Type B pancreatic cell (in vitro differentiated cells): ENCODE measurements at regions not wholly inside any gene's neighbourhood (a gene's known extent, or its start where the extent isn't known, plus 50 kb on each side); places are given as distances from the start of the nearest gene placed in this dataset.
"Not testable (repeated sequence)": the region's sequence is repeated elsewhere in the genome, so short reads cannot be mapped to it uniquely, and the experiment has no call there.

Source experiments
- DNase-seq: peaks from one replicate; pipeline ENCODE4 v3.0.0; 2021; ENCODE audit warnings: mixed read lengths; ENCODE audit not compliant: unreplicated experiment; ENCODE audit errors: extremely low spot score
- H3K27ac Mint-ChIP-seq: 2 replicates; pipeline ENCODE4 v1.8.0; 2021; ENCODE audit warnings: mild to moderate bottlenecking, mixed read lengths
- H3K27me3 Mint-ChIP-seq: 2 replicates; pipeline ENCODE4 v1.8.0; 2021; ENCODE audit warnings: mixed read lengths
- H3K36me3 Mint-ChIP-seq: 2 replicates; pipeline ENCODE4 v1.8.0; 2021; ENCODE audit warnings: mixed read lengths
- H3K4me1 Mint-ChIP-seq: one replicate; pipeline ENCODE4 v1.8.0; 2021; ENCODE audit warnings: mixed read lengths; ENCODE audit not compliant: unreplicated experiment
- H3K4me3 Mint-ChIP-seq: 2 replicates; pipeline ENCODE4 v1.8.0; 2021; ENCODE audit warnings: mild to moderate bottlenecking, mixed read lengths
- H3K9me3 Mint-ChIP-seq: 2 replicates; pipeline ENCODE4 v1.8.0; 2021; ENCODE audit warnings: mixed read lengths
- TF ChIP-seq, protein P1 (sequence below): fragments of 200-600 bp; sonication (generic); conservative IDR thresholded peaks from 2 replicates; pipeline ENCODE4 v1.5.0; 2021; ENCODE audit warnings: antibody characterized with exemption, mild to moderate bottlenecking

DNA sequence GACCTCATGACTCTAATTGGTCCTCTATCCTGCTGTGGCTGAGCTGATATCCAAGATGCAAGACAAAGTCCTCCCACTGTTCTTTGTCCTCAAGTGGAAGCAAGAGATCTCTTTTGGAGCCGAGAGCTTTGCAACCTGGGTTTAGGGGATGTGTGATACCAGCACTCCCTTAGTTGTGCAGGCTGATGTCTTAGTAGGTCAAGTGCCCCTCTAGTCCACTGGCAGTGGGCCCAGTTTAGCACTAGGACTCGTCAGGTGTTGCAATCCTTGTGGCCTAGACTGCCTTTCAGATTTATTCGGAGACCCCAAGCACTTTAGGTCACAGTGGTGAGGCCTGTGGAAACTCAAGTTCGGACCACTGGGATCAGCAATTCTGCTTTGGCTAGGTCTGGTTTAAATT is 64.0 kb downstream of the GPRASP3 start:
- TF ChIP-seq, protein P1, sequence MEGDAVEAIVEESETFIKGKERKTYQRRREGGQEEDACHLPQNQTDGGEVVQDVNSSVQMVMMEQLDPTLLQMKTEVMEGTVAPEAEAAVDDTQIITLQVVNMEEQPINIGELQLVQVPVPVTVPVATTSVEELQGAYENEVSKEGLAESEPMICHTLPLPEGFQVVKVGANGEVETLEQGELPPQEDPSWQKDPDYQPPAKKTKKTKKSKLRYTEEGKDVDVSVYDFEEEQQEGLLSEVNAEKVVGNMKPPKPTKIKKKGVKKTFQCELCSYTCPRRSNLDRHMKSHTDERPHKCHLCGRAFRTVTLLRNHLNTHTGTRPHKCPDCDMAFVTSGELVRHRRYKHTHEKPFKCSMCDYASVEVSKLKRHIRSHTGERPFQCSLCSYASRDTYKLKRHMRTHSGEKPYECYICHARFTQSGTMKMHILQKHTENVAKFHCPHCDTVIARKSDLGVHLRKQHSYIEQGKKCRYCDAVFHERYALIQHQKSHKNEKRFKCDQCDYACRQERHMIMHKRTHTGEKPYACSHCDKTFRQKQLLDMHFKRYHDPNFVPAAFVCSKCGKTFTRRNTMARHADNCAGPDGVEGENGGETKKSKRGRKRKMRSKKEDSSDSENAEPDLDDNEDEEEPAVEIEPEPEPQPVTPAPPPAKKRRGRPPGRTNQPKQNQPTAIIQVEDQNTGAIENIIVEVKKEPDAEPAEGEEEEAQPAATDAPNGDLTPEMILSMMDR = no peak
- no peak for DNase-seq
- Mint-ChIP-seq H3K27me3 (no peaks in the 10 kb centered on the region), H3K36me3 (peaks cover 7% of the 10 kb centered on the region), H3K4me3 (no peak overlapping the region), H3K9me3 (no peaks in the 10 kb centered on the region), H3K4me1 (no peaks in the 10 kb centered on the region), H3K27ac (no peak overlapping the region)

DNA sequence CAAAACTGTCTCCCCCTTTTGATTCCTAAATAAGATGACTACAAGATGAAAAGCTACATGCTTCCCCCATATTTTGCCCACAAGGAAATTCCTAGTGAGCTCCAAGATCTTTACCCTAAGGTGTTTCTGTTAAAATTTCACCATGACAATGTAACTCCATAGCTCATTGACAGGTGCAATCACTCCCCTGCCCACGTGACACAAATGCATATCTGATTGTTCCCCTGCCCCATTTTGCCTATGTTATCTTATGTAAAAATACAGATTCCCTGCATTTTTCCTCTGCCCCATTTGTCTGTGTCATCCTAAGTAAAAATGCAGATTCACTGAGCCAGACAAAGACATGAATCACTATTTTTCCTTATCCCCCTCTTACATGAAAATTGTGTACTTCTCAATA is 66.7 kb downstream of the GPRASP3 start:
- no peaks in the 10 kb centered on the region for H3K27me3 Mint-ChIP-seq
- H3K9me3 Mint-ChIP-seq = peaks cover 5% of the 10 kb centered on the region
- no peak for DNase-seq
- H3K27ac Mint-ChIP-seq = no peak overlapping the region
- peaks cover 13% of the 10 kb centered on the region for H3K36me3 Mint-ChIP-seq
- H3K4me1 Mint-ChIP-seq = no peaks in the 10 kb centered on the region
- TF ChIP-seq, protein P1 = no peak
- H3K4me3 Mint-ChIP-seq = no peak overlapping the region

DNA sequence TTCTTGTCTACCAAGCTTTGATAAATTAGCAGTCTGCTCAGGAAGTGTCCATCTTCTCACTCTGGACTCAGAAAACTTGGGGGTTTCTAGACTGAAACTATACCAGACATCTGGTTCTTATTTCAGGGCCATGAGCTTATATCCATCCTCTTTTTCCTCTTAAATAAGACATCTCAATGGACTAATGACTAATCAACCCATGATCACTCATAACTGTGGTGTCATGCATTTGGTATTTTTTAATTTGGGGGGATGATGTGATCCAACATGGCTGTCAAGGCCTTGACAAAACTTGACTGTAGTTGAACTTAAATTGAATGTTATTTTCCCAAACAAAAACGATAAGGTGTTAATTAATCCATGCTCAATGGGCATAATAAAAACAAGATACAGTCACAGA is 87.8 kb downstream of the GPRASP3 start:
- no peak overlapping the region for H3K4me3 Mint-ChIP-seq
- H3K4me1 Mint-ChIP-seq = no peaks in the 10 kb centered on the region
- TF ChIP-seq, protein P1 = no peak
- H3K36me3 Mint-ChIP-seq = peaks cover 3% of the 10 kb centered on the region
- H3K27ac Mint-ChIP-seq = no peak overlapping the region
- H3K27me3 Mint-ChIP-seq = no peaks in the 10 kb centered on the region
- DNase-seq = no peak
- peaks cover 4% of the 10 kb centered on the region for H3K9me3 Mint-ChIP-seq

DNA sequence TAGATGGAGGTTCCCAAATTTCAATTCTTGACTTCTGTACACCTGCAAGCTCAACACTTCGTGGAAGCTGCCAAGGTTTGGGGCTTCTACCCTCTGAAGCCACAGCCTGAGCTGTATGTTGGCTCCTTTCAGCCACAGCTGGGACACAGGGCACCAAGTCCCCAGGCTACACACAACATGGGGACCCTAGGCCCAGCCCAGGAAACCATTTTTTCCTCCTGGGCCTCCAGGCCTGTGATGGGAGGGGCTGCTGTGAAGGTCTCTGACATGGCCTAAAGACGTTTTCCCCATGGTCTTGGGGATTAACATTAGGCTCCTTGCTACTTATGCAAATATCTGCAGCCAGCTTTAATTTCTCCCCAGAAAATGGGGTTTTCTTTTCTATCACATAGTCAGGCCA is 97.7 kb downstream of the GPRASP3 start:
- not testable (repeated sequence) for DNase-seq, H3K4me3 Mint-ChIP-seq, H3K9me3 Mint-ChIP-seq, H3K36me3 Mint-ChIP-seq, H3K4me1 Mint-ChIP-seq, H3K27ac Mint-ChIP-seq, H3K27me3 Mint-ChIP-seq

DNA sequence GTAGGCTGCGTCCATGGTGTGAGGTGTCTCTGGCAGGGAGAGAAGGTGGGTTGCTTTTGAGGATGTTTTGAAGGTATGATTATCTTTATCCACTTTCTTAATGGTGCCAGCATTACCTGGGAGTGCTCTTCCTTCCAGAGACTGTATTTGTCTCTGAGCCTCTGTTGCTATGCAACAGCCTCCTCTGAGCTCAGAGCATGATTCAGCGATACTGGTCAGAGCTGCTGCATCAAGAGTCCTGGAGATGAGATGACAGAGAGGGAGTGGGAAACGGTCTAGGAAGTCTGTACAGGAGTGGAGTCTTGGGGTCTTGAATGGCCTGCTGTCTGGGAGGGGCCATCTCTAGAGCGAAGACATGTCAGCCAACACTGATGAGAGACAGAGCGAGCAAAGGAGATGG is 104.4 kb upstream of the RAB40AL start:
- DNase-seq = no peak
- peak overlapping the region; percentile 40 for H3K27ac Mint-ChIP-seq
- H3K9me3 Mint-ChIP-seq = no peaks in the 10 kb centered on the region
- H3K4me1 Mint-ChIP-seq = no peaks in the 10 kb centered on the region
- TF ChIP-seq, protein P1 = no peak
- H3K27me3 Mint-ChIP-seq = no peaks in the 10 kb centered on the region
- peaks cover 3% of the 10 kb centered on the region for H3K36me3 Mint-ChIP-seq
- H3K4me3 Mint-ChIP-seq = no peak overlapping the region

DNA sequence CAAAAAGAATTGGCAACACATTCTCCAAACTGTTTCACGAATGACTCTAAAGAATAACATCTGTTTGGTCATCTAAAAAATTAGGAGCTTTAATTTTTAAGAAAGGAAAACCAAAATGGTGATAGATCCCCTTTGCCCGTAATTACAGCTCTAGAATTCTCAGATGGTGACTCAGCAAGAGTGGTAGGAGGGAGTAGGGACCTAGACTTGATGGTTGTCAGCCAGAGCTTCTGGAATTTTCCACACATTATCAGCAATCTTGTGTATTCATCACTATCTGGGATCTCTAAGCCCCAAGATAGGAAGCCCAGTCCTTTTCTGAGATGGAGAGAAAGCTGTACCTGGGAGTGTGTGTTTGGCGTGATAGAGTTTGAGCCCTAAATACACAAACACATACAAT is 103.9 kb upstream of the RAB40AL start:
- no peak overlapping the region for H3K4me3 Mint-ChIP-seq
- peaks cover 3% of the 10 kb centered on the region for H3K36me3 Mint-ChIP-seq
- TF ChIP-seq, protein P1 = no peak
- no peaks in the 10 kb centered on the region for H3K9me3 Mint-ChIP-seq
- H3K27ac Mint-ChIP-seq = no peak overlapping the region
- no peaks in the 10 kb centered on the region for H3K27me3 Mint-ChIP-seq
- H3K4me1 Mint-ChIP-seq = no peaks in the 10 kb centered on the region
- no peak for DNase-seq
